Endodermal cell (in vitro differentiated cells): ENCODE measurements at regions not wholly inside any gene's neighbourhood (a gene's known extent, or its start where the extent isn't known, plus 50 kb on each side); places are given as distances from the start of the nearest gene placed in this dataset.

Experiments
- DNase-seq: peaks from one replicate; pipeline ENCODE4 v3.0.0-alpha.2; 2017
- H3K27ac ChIP-seq: 2 replicates; pipeline ENCODE4 v1.5.1; 2013; ENCODE audit warnings: mild to moderate bottlenecking, low read depth, low read length, moderate library complexity
- H3K27me3 ChIP-seq: 2 replicates; pipeline ENCODE4 v1.6.1; 2013; ENCODE audit warnings: mild to moderate bottlenecking, low read length, moderate library complexity; ENCODE audit not compliant: insufficient read depth, control insufficient read depth, poor library complexity, severe bottlenecking
- H3K36me3 ChIP-seq: 2 replicates; pipeline ENCODE4 v1.7.0; 2013; ENCODE audit warnings: mild to moderate bottlenecking, low read length, moderate library complexity; ENCODE audit not compliant: control insufficient read depth, insufficient read depth
- H3K4me1 ChIP-seq: one replicate; pipeline ENCODE4 v1.7.0; 2013; ENCODE audit warnings: low read length; ENCODE audit not compliant: control insufficient read depth, insufficient read depth
- H3K4me3 ChIP-seq: 2 replicates; pipeline ENCODE4 v1.5.1; 2013; ENCODE audit warnings: mild to moderate bottlenecking, low read length, moderate library complexity
- H3K9ac ChIP-seq: 2 replicates; pipeline ENCODE4 v1.6.1; 2013; ENCODE audit warnings: mild to moderate bottlenecking, low read length, moderate library complexity; ENCODE audit not compliant: poor library complexity, severe bottlenecking; ENCODE audit errors: extremely low read depth
- H3K9me3 ChIP-seq: 2 replicates; pipeline ENCODE4 v1.6.1; 2013; ENCODE audit warnings: mild to moderate bottlenecking, low read length, moderate library complexity; ENCODE audit not compliant: control insufficient read depth
- H3K27ac Mint-ChIP-seq: 2 replicates; pipeline ENCODE4 v1.8.0; 2020; ENCODE audit warnings: mixed read lengths
- H3K27me3 Mint-ChIP-seq: 2 replicates; pipeline ENCODE4 v1.8.0; 2021; ENCODE audit warnings: mild to moderate bottlenecking, mixed read lengths; ENCODE audit not compliant: insufficient read depth
- H3K36me3 Mint-ChIP-seq: 2 replicates; pipeline ENCODE4 v1.8.0; 2020; ENCODE audit warnings: low read depth, mixed read lengths
- H3K4me1 Mint-ChIP-seq: 2 replicates; pipeline ENCODE4 v1.8.0; 2020; ENCODE audit warnings: mixed read lengths
- H3K4me3 Mint-ChIP-seq: 2 replicates; pipeline ENCODE4 v1.8.0; 2020; ENCODE audit warnings: mild to moderate bottlenecking, moderate library complexity, mixed read lengths
- H3K9me3 Mint-ChIP-seq: 2 replicates; pipeline ENCODE4 v1.8.0; 2020; ENCODE audit warnings: mild to moderate bottlenecking, mixed read lengths
- CTCF ChIP-seq: fragments of 200-600 bp; sonication (generic); conservative IDR thresholded peaks from 2 replicates; pipeline ENCODE4 v1.5.0; 2021; ENCODE audit warnings: antibody characterized with exemption, mild to moderate bottlenecking
- WGBS, 2 experiments: methylation state at CpG; one replicate each; pipeline versions ENCODE4 v1.1.5 to v1.1.7; 2013; ENCODE audit warnings: missing lambda C conversion rate in 2 of 2, mixed read lengths in 1 of 2; ENCODE audit not compliant: insufficient coverage in 1 of 2, insufficient read length in 1 of 2; 5-methylcytosine and 5-hydroxymethylcytosine counted together

DNA sequence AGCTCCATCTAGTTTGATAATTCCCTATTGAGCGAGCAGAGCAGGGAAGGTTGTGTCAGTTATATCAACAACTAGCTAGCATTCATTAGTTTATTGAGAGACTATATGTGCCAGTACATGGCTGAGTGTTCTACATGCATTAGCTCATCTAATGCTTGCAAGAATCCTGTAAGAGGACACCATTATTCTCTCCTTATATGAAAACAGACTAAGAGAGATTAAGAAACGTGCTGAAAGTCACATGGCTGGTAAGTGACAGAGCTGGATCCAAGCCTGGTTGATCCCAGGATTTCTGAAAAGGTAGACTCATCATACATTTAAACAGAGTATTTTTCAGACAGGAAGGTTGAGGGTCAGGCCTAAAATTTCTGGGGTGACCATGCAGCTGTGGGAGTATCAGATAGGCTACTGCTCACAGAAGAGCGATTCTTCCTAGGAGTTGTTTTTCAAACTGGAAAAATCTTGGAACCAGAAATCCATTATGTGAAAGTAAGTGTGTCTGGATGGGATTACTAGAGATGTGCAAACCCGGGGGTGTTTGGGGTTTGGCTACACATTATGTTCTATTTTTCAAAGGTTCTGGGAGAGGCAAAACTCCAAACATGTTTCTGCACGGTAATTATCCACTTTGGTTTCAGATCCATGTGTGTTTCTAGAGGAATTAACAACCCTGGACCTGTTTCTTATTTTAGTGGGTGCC, 213.3 kb downstream of the FAM76B start:
- H3K9ac ChIP-seq: no peak overlapping the region
- Mint-ChIP-seq H3K27me3 (no peaks in the 10 kb centered on the region), H3K36me3 (no peaks in the 10 kb centered on the region), H3K4me3 (no peak overlapping the region), H3K9me3 (peaks cover 3% of the 10 kb centered on the region), H3K27ac (no peak overlapping the region), H3K4me1 (no peaks in the 10 kb centered on the region)
- no peaks in the 10 kb centered on the region for H3K36me3 ChIP-seq
- H3K4me3 ChIP-seq: no peak overlapping the region
- no peak for DNase-seq
- 87 to 97% methylated on average over 3 to 5 of the region's 5 CpGs for WGBS, 2 experiments
- no peaks in the 10 kb centered on the region for H3K4me1 ChIP-seq
- no peaks in the 10 kb centered on the region for H3K27me3 ChIP-seq
- TF ChIP-seq CTCF: no peak
- H3K27ac ChIP-seq: no peak overlapping the region
- no peaks in the 10 kb centered on the region for H3K9me3 ChIP-seq

DNA sequence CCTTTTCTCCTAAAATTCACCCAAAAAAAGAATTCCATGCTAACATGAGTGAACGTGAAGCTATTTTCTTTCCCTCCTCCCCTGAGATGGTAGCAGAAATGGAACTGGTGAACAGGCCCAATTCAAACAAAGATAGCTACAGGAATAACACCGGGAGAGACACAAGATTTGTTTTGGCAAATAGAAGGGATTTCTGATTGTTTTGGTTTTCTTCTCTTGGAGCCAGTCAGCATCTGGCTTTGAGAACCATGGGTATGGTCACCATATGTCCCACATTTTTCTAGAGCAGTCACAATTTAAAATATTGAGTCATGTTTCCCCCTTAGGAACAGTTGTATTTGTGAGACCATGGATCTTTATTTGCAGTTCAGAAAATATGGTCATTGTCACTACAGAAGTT, 214.1 kb downstream of the FAM76B start:
- H3K4me1 ChIP-seq: no peaks in the 10 kb centered on the region
- no peak overlapping the region for H3K9ac ChIP-seq
- H3K36me3 ChIP-seq: no peaks in the 10 kb centered on the region
- Mint-ChIP-seq H3K27me3 (no peaks in the 10 kb centered on the region), H3K4me3 (no peak overlapping the region), H3K27ac (no peak overlapping the region), H3K4me1 (no peaks in the 10 kb centered on the region), H3K36me3 (no peaks in the 10 kb centered on the region), H3K9me3 (no peaks in the 10 kb centered on the region)
- TF ChIP-seq CTCF: no peak
- H3K27ac ChIP-seq: no peak overlapping the region
- DNase-seq: no peak
- no peaks in the 10 kb centered on the region for H3K9me3 ChIP-seq
- no peaks in the 10 kb centered on the region for H3K27me3 ChIP-seq
- WGBS, 2 experiments: 84% methylated on average over 2 of the region's 2 CpGs; no CpG with 5 or more reads in 1 of the 2 experiments
- no peak overlapping the region for H3K4me3 ChIP-seq

DNA sequence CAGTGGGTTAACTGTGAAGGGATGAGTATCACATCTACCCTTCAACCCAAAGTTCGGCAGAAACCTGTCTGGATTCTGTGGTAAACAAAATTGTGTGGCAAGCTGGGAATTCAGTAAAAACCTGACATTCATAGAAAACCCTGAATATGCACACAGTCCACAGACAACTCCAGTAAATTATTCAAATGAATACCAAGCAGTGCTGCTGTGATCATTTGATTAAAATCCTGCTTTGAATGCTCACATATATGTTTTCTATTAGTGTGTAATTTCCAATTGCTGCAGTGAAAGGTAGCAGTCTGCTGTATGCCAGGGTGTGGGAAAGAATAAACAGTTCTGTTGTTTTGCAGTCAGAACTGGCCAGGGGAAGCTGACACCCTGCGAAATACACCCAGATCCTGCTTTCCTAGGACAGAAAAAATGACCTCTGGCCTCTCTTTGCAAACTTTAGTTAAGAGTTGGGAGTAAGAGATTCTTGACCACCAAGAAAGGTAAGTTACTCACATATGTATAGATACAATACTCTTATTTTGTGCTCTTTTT, 217.8 kb downstream of the FAM76B start:
- no peak for TF ChIP-seq CTCF
- no peak overlapping the region for H3K4me3 Mint-ChIP-seq
- no peak overlapping the region for H3K27ac Mint-ChIP-seq
- WGBS, 2 experiments: 81% methylated on average over 2 of the region's 2 CpGs; no CpG with 5 or more reads in 1 of the 2 experiments
- H3K27me3 Mint-ChIP-seq: no peaks in the 10 kb centered on the region
- no peak for DNase-seq
- Histone ChIP-seq H3K4me1 (no peaks in the 10 kb centered on the region), H3K27me3 (no peaks in the 10 kb centered on the region), H3K27ac (no peak overlapping the region), H3K36me3 (no peaks in the 10 kb centered on the region), H3K9me3 (peaks cover 16% of the 10 kb centered on the region), H3K4me3 (no peak overlapping the region), H3K9ac (no peak overlapping the region)
- no peaks in the 10 kb centered on the region for H3K4me1 Mint-ChIP-seq
- peaks cover 9% of the 10 kb centered on the region for H3K9me3 Mint-ChIP-seq
- no peaks in the 10 kb centered on the region for H3K36me3 Mint-ChIP-seq
